WTC11 (cell line): ENCODE measurements at regions not wholly inside any gene's neighbourhood (a gene's known extent, or its start where the extent isn't known, plus 50 kb on each side); places are given as distances from the start of the nearest gene placed in this dataset.
A peak's percentile ranks its signal among the peaks of the same experiment; 100 is the strongest.

Experiments used
- ATAC-seq: fragments of 200-7000 bp; cut with Tn5 transposase; 2 replicates; pipeline ENCODE4 v1.10.0; 2021; ENCODE audit warnings: mild to moderate bottlenecking, moderate library complexity
- CTCF ChIA-PET: fragments of 300-600 bp; sonication (Branson Sonifier 250); formaldehyde crosslinking; loops from one replicate; lab custom pipeline; 2021; ENCODE audit warnings: antibody characterized with exemption; lab: Charles Lee
- POLR2A ChIA-PET: fragments of 350-600 bp; sonication (Branson Sonifier 250); formaldehyde crosslinking; loops from one replicate; lab custom pipeline; 2021; ENCODE audit warnings: antibody characterized with exemption; lab: Charles Lee
- DNase-seq: peaks from one replicate; pipeline ENCODE4 v3.0.0; 2021; ENCODE audit warnings: low spot score
- H3K27ac Mint-ChIP-seq: 2 replicates; pipeline ENCODE4 v1.8.0; 2021; ENCODE audit warnings: mixed read lengths
- H3K27me3 Mint-ChIP-seq: 2 replicates; pipeline ENCODE4 v1.8.0; 2021; ENCODE audit warnings: low read depth, mild to moderate bottlenecking, moderate library complexity, mixed read lengths
- H3K36me3 Mint-ChIP-seq: 2 replicates; pipeline ENCODE4 v1.8.0; 2021; ENCODE audit warnings: mixed read lengths
- H3K4me1 Mint-ChIP-seq: 2 replicates; pipeline ENCODE4 v1.8.0; 2022; ENCODE audit warnings: mixed read lengths
- H3K4me3 Mint-ChIP-seq: 2 replicates; pipeline ENCODE4 v1.8.0; 2021; ENCODE audit warnings: mild to moderate bottlenecking, moderate library complexity, mixed read lengths
- H3K9me3 Mint-ChIP-seq: 2 replicates; pipeline ENCODE4 v1.8.0; 2021; ENCODE audit warnings: mixed read lengths
- CREB1 ChIP-seq: sonication (generic); formaldehyde crosslinking; IDR thresholded peaks from 2 replicates; pipeline ENCODE4 v1.8.0; 2023; ENCODE audit warnings: mild to moderate bottlenecking, missing genetic modification reagents
- CREM ChIP-seq: sonication (generic); formaldehyde crosslinking; IDR thresholded peaks from 2 replicates; pipeline ENCODE4 v1.8.1; 2022; ENCODE audit warnings: mild to moderate bottlenecking, missing genetic modification reagents, moderate library complexity
- ETV6 ChIP-seq: sonication (generic); formaldehyde crosslinking; IDR thresholded peaks from 2 replicates; pipeline ENCODE4 v1.8.1; 2022; ENCODE audit warnings: mild to moderate bottlenecking, missing genetic modification reagents
- FOXP1 ChIP-seq: sonication (generic); formaldehyde crosslinking; IDR thresholded peaks from 2 replicates; pipeline ENCODE4 v1.8.0; 2022; ENCODE audit warnings: missing genetic modification reagents, mild to moderate bottlenecking, moderate library complexity, borderline replicate concordance
- GRHL2 ChIP-seq: fragments of 250-450 bp; sonication (Bioruptor Pico); IDR thresholded peaks from 2 replicates; pipeline ENCODE4 v1.8.0; 2022; ENCODE audit warnings: mild to moderate bottlenecking, moderate library complexity; ENCODE audit not compliant: insufficient replicate concordance, severe bottlenecking
- NR2C2 ChIP-seq: sonication (generic); formaldehyde crosslinking; IDR thresholded peaks from 2 replicates; pipeline ENCODE4 v1.8.0; 2022; ENCODE audit warnings: mild to moderate bottlenecking, missing genetic modification reagents
- SMAD3 ChIP-seq: sonication (generic); formaldehyde crosslinking; IDR thresholded peaks from 2 replicates; pipeline ENCODE4 v1.8.0; 2022; ENCODE audit warnings: missing genetic modification reagents, mild to moderate bottlenecking, borderline replicate concordance
- SOX15 ChIP-seq: fragments of 250-450 bp; sonication (Bioruptor Pico); IDR thresholded peaks from 2 replicates; pipeline ENCODE4 v1.9.0; 2021; ENCODE audit warnings: mild to moderate bottlenecking
- TEAD4 ChIP-seq: sonication (generic); formaldehyde crosslinking; IDR thresholded peaks from 2 replicates; pipeline ENCODE4 v1.8.0; 2022; ENCODE audit warnings: mild to moderate bottlenecking, missing genetic modification reagents
- ZNF263 ChIP-seq: sonication (generic); formaldehyde crosslinking; IDR thresholded peaks from 2 replicates; pipeline ENCODE4 v1.8.1; 2022; ENCODE audit warnings: low read depth, mild to moderate bottlenecking, moderate library complexity, missing genetic modification reagents
- ZNF416 ChIP-seq: fragments of 250-450 bp; sonication (Bioruptor Pico); IDR thresholded peaks from 2 replicates; pipeline ENCODE4 v1.9.0; 2021; ENCODE audit warnings: mild to moderate bottlenecking, inconsistent platforms
- ZNF423 ChIP-seq: fragments of 250-450 bp; sonication (Bioruptor Pico); IDR thresholded peaks from 2 replicates; pipeline ENCODE4 v2.1.2; 2022; ENCODE audit warnings: mild to moderate bottlenecking, moderate library complexity
- TF ChIP-seq, protein P1 (sequence below): fragments of 250-450 bp; sonication (Bioruptor Pico); conservative IDR thresholded peaks from 2 replicates; pipeline ENCODE4 v1.9.0; 2021; ENCODE audit warnings: mild to moderate bottlenecking
- TF ChIP-seq, protein P2 (sequence below): sonication (generic); formaldehyde crosslinking; IDR thresholded peaks from 2 replicates; pipeline ENCODE4 v1.8.1; 2022; ENCODE audit warnings: low read depth, mild to moderate bottlenecking, moderate library complexity, missing genetic modification reagents, borderline replicate concordance
- TF ChIP-seq, protein P3 (sequence below): fragments of 250-450 bp; sonication (Bioruptor Pico); IDR thresholded peaks from 2 replicates; pipeline ENCODE4 v1.9.0; 2021; ENCODE audit warnings: mild to moderate bottlenecking, borderline replicate concordance

DNA sequence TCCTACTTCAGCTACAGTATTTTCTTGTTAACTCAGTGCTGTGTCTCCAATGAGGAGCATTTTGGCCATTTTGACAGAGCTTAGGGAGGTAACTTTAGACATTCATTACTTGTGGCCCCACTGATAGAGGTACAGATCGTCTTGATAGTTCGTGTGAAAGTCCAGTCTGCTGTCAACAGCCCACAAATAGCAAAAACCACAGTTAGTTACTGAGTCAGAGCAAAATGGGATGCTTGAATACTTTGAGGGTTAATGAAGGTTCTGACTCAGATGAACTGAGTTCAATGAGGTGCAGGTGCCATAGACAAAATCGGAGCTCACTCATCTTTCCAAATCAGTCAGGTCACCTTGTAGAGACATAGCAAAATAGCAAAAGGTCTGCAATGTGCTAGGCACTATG lies 163.1 kb upstream of the TLE4 start (continued):
- no peak for TF ChIP-seq ZNF263 (CRISPR knock-in tag)
- TF ChIP-seq GRHL2, result no peak
- TF ChIP-seq, protein P1, sequence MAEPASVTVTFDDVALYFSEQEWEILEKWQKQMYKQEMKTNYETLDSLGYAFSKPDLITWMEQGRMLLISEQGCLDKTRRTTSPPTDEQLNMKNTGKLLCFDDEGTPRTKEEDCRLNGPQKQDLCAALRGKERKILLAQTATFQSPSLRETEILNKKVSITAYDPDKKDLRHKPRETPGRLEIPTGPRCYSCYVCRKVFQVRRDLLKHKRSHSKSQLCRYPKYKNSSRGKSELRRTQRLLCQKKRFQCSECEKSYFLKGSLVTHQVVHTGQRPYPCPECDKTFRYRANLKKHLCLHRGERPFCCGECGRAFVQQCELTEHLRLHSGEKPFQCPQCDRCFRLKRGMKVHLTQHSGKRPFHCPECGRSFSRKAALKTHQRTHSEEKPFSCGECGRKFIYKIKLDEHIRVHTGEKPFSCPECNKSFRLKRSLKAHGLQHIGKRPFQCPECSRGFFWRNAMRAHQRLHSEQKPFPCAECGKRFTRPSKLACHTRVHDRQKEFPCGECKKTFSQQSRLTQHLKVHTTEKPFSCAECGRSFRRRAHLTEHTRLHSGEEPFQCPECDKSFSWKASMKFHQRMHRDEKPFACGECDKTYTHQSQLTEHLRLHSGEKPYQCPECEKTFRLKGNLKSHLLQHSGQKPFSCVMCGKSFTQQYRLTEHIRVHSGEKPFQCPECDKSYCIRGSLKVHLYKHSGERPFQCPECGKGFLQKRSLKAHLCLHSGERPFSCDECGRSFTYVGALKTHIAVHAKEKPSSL (CRISPR knock-in tag), result no peak
- TF ChIP-seq ZNF423 (CRISPR knock-in tag), result no peak

DNA sequence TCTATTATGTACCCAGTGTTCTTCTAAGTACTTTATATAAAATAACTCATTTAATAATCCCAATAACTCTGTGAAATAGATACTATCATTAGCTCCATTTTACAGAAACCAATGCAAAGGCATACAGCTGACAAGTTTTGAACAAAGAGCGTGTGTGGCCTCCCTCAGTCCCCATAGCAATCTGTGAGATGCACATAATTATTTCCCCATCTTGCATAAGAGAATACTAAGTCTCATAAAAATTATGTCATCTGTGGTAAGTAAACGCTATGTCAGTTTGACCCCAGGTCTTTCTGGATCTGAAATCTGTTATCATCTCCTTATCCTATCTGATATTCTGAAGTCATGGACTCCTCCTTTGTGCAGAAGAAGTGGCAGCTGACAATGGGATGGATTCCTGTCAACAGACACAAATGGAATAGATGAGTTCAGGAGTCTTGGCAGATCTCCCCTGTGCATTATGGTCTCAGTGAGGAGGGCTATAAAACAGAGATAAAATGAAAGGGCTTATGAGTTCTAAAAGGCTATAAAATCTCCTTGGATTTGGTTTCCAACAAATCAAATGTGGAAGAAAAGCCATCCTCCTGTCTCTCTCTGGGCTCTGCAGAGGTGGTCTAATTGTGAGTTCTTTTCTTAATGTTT lies 162.5 kb upstream of the TLE4 start:
- peaks cover 22% of the 10 kb centered on the region for H3K4me1 Mint-ChIP-seq
- H3K4me3 Mint-ChIP-seq, result no peak overlapping the region
- no peak for DNase-seq
- ChIA-PET CTCF (interaction anchor here (1.7 kb wide), 1 partner anchor 155 kb away, joined by 5 read pairs; no protein-coding TSS in a partner anchor), POLR2A (no interaction called here)
- ATAC-seq, result peak; percentile 44
- TF ChIP-seq, protein P2, sequence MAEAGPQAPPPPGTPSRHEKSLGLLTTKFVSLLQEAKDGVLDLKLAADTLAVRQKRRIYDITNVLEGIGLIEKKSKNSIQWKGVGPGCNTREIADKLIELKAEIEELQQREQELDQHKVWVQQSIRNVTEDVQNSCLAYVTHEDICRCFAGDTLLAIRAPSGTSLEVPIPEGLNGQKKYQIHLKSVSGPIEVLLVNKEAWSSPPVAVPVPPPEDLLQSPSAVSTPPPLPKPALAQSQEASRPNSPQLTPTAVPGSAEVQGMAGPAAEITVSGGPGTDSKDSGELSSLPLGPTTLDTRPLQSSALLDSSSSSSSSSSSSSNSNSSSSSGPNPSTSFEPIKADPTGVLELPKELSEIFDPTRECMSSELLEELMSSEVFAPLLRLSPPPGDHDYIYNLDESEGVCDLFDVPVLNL (CRISPR knock-in tag), result no peak
- no peak for TF ChIP-seq CREB1
- no peak for TF ChIP-seq ZNF416 (CRISPR knock-in tag)
- no peak for TF ChIP-seq CREM (CRISPR knock-in tag)
- no peak for TF ChIP-seq FOXP1
- TF ChIP-seq SMAD3 (CRISPR knock-in tag), result no peak
- no peak for TF ChIP-seq NR2C2
- no peak for TF ChIP-seq ETV6 (CRISPR knock-in tag)
- no peak for TF ChIP-seq SOX15
- TF ChIP-seq TEAD4 (CRISPR knock-in tag), result no peak
- H3K27ac Mint-ChIP-seq, result no peak overlapping the region
- no peaks in the 10 kb centered on the region for H3K9me3 Mint-ChIP-seq
- H3K27me3 Mint-ChIP-seq, result no peaks in the 10 kb centered on the region
- no peaks in the 10 kb centered on the region for H3K36me3 Mint-ChIP-seq

DNA sequence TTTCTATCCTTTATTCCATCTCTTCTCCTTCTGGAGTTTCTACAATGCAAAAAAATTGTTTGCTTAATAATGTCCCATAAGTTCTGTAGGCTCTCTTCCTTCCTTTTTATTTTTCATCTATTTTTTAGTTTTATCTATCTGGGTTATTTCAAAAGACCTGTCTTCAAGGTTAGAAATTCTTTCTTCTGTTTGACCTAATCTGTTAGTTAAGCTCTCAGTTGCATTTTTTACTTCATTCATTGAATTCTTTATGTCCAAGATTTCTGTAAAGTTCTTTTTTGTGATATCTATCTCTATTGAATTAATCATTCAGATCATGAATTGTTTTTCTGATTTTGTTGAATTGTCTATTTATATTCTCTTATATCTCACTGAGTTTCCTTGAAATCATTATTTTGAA lies 145.9 kb upstream of the TLE4 start:
- Mint-ChIP-seq H3K27ac (no peak overlapping the region), H3K4me1 (no peaks in the 10 kb centered on the region), H3K4me3 (no peak overlapping the region), H3K27me3 (no peaks in the 10 kb centered on the region), H3K9me3 (peaks cover 32% of the 10 kb centered on the region), H3K36me3 (peaks cover 2% of the 10 kb centered on the region; the same call in 1 of the 2 replicates)
- CTCF ChIA-PET, result no interaction called here
- no peak for ATAC-seq
- POLR2A ChIA-PET, result interaction anchor here (0.5 kb wide), 1 partner anchor 321 kb away, joined by 4 read pairs; no protein-coding TSS in a partner anchor
- TF ChIP-seq, protein P3, sequence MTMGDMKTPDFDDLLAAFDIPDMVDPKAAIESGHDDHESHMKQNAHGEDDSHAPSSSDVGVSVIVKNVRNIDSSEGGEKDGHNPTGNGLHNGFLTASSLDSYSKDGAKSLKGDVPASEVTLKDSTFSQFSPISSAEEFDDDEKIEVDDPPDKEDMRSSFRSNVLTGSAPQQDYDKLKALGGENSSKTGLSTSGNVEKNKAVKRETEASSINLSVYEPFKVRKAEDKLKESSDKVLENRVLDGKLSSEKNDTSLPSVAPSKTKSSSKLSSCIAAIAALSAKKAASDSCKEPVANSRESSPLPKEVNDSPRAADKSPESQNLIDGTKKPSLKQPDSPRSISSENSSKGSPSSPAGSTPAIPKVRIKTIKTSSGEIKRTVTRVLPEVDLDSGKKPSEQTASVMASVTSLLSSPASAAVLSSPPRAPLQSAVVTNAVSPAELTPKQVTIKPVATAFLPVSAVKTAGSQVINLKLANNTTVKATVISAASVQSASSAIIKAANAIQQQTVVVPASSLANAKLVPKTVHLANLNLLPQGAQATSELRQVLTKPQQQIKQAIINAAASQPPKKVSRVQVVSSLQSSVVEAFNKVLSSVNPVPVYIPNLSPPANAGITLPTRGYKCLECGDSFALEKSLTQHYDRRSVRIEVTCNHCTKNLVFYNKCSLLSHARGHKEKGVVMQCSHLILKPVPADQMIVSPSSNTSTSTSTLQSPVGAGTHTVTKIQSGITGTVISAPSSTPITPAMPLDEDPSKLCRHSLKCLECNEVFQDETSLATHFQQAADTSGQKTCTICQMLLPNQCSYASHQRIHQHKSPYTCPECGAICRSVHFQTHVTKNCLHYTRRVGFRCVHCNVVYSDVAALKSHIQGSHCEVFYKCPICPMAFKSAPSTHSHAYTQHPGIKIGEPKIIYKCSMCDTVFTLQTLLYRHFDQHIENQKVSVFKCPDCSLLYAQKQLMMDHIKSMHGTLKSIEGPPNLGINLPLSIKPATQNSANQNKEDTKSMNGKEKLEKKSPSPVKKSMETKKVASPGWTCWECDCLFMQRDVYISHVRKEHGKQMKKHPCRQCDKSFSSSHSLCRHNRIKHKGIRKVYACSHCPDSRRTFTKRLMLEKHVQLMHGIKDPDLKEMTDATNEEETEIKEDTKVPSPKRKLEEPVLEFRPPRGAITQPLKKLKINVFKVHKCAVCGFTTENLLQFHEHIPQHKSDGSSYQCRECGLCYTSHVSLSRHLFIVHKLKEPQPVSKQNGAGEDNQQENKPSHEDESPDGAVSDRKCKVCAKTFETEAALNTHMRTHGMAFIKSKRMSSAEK, result no peak
- no peak for DNase-seq
